ENCODE measurements at regions not wholly inside any gene's neighbourhood (a gene's known extent, or its start where the extent isn't known, plus 50 kb on each side); places are given as distances from the start of the nearest gene placed in this dataset.

- DNase-seq: no peak
Measured at GRCh38 chr10:110355141-110355831, 50.6 kb upstream of the SMNDC1 start.

- DNase-seq: no peak
Measured at GRCh38 chr10:110355922-110356627, 51.4 kb upstream of the SMNDC1 start.

- no peak for DNase-seq
Measured at GRCh38 chr10:110356628-110357245, 52.0 kb upstream of the SMNDC1 start.

GRCh38 chr10:110357252-110357780, 52.6 kb upstream of the SMNDC1 start:
- no peak for DNase-seq

- DNase-seq: no peak
Measured at GRCh38 chr10:110357871-110358270, 53.2 kb upstream of the SMNDC1 start.

- no peak for DNase-seq
Measured at GRCh38 chr10:110358278-110358677, 53.6 kb upstream of the SMNDC1 start.

DNA sequence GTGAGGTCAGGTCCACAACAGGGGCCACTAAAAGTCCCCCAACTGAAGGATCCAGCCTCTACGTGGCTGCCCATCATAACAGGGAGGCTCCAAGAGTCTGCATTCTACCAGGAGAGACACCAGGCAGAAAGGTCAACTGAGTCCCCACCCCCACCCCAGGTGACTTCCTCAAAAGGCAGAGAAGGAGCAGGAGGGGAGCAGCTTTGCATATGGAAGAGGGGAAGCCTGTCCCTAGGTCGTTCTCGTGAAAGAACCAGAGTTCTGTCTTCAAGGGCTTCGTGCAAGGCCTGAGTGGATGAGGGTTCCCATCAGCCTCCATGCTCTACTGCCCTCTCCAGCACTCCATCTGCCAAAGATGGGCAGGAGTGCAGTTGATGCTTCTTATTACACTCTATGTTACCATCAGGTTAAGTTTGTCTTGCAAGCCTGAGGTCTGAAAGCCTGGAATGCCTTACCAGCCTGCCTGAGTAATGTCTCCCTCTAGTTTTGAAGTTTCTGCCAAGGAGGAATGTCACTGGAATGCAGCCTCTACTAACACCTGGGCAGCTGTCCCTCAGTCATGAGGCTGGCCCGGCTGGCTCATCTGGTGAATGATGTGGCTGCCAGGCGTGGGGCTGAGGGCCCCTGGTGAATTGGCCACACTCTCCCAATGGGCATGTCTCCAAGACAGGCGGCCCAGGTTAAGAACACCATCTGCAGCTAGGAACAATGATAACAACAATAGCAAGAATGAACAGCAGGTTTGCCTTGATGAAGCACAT, 54.3 kb upstream of the SMNDC1 start:
- no peak for DNase-seq

GRCh38 chr10:110360857-110361474, 56.2 kb upstream of the SMNDC1 start:
- no peak for DNase-seq

DNA sequence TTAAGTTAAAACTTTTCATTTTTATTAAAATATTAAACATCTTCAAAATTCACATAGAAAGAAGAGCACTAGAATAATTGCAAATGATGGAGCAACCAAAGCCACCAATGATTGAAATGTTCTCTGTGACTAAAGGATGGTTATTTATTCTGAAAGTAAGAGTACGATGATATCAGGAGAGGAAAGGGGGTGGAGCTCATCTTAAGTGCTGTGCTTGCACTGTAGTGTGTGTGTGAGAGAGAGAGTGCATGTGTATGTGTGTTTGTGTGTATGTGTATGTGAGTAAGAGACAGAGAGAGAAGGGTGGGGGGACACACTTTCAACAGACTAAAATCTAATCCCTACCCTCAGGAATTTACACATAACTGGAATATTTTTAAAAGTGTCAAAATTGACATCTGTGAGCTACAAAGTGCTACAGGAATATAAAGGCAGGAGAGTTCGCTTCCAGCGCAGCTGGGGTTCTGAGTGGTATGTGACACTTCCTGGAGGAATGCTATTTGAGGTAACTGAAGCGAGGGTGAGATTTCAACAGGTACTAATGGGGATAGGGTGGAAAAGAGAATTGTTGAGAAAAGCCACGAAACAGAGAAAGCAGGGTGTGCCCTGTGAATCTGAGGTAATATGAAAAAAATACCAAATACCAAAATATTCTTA, 57.2 kb upstream of the SMNDC1 start:
- DNase-seq: no peak

- no peak for DNase-seq
Measured at GRCh38 chr10:110363572-110364411, 59.1 kb upstream of the SMNDC1 start.

- DNase-seq: no peak
Measured at GRCh38 chr10:110364531-110364937, 59.8 kb upstream of the SMNDC1 start.

DNA sequence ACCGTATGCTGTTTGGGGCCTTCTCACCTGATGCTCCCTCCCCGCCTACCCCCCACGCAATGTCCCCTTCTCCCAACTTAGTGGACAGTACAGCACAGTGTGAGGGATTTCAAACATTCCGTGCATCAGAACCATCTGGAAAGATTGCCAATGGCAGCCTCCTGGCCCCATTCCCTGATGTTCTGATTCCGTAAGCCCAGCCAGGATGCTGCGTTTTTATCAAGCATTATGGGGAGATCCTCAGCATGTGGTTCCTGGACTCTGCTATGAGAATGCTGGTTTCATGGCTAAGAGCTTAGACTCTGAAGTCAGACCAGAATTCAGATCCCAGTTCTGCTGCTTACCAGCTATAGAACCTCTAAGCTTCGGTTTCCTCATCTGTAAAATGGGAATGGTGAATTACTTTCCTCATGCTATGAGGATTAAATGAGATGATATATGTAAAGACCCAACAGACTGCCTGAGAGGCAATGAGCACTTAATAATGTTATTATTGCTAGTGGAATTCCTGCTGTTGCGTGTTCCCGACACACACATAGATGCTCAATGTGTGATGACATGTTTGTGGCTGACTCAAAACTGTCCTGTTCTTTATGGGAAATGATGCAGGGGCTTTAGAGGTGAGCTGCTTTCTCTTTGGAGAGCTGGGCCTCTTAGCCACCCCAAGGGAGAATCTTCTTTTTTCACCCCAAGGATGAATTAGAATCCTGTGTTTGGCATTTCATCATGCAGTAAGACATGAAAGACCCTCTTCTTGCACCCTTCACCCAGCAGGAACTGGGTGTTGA, 60.8 kb upstream of the SMNDC1 start:
- peak in 1 of 2 experiments; percentile 61 for DNase-seq

DNA sequence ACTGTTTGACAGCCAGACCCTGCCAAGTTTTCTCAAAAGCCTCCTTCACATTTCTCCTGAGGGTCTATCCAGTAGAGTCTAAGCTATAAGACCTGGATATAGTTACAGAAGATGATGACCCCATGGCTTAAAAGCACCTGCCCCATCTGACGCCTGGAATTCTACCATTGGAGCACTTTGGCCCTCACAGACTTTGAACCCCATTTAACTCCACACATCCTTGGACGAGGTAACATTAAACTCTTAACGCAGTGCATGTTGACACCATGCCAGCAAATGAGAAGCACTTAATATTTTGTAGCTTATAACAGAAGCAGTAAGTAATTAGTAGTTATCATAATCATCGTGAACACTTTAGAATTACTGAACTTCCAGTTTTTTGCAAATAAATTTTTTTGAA, 61.9 kb upstream of the SMNDC1 start:
- DNase-seq: no peak

DNA sequence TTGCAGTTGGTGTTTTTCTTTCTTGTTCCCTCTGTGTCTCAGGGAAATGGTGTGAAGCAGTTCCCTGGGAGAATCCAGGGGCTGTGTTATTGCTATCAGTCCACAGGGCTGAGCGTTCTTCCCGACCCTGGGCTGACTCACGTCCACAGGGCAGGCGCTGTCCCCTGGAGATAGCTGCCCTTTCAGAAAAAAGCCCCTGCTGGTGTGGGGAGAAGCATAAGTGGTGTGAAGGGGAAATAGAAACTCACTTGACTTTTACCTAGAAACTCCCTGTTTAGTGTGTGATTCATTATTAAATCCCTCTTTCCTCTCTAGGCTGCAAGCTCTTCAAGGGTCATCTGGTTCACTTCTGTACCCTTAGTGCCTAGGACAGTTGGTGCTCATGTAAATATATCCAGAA, 63.3 kb upstream of the SMNDC1 start:
- DNase-seq: no peak

GRCh38 chr10:110368556-110368955, 63.8 kb upstream of the SMNDC1 start:
- DNase-seq: no peak

- DNase-seq: no peak
Measured at GRCh38 chr10:110370006-110370405, 65.3 kb upstream of the SMNDC1 start.

GRCh38 chr10:110372656-110373055, 67.9 kb upstream of the SMNDC1 start:
- no peak for DNase-seq

DNA sequence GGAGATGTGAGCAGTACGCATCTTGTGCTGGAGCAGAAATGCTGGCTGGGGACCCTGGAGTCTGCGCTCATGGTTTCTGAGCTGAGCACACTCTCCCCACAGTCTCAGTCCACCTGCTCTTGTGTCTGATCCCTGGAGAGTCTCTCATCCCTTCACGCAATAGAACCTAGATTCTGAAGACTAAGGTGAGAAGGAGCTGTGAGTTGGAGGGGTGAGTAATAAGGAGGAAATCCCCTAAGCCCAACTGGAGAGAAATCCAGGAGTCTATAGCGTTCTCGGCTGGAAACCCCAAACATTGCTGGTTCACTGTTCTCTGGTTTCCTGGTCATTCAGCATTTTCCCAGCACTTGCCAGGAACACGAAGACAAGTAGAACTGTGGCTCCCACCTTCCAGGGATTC, 68.3 kb upstream of the SMNDC1 start:
- DNase-seq: no peak

- no peak for DNase-seq
Measured at GRCh38 chr10:110373857-110374654, 69.3 kb upstream of the SMNDC1 start.

All from cerebellar nuclear complex (tissue), 1 donor.